CD8-positive, alpha-beta memory T cell (primary cell): ENCODE measurements at regions not wholly inside any gene's neighbourhood (a gene's known extent, or its start where the extent isn't known, plus 50 kb on each side); places are given as distances from the start of the nearest gene placed in this dataset.

Source experiments
- CTCF ChIA-PET: fragments of 350-600 bp; sonication (Branson Sonifier 250); formaldehyde crosslinking; loops from one replicate; lab custom pipeline; 2021; ENCODE audit warnings: antibody characterized with exemption; lab: Charles Lee
- POLR2A ChIA-PET: fragments of 350-600 bp; sonication (Branson Sonifier 250); formaldehyde crosslinking; loops from one replicate; lab custom pipeline; 2021; ENCODE audit warnings: antibody characterized with exemption; lab: Charles Lee
- DNase-seq, 5 donors: peaks; one replicate each; pipeline versions ENCODE4 v3.0.0 to v3.0.0-alpha.2; 2020 to 2022; ENCODE audit warnings: mixed read lengths in 1 of 5
- H3K27ac ChIP-seq: one replicate; pipeline ENCODE4 v1.7.0; 2013; ENCODE audit warnings: low read depth, mild to moderate bottlenecking, low read length, moderate library complexity
- H3K27me3 ChIP-seq: 2 replicates; pipeline ENCODE4 v1.7.0; 2013; ENCODE audit warnings: low read length, mild to moderate bottlenecking; ENCODE audit not compliant: insufficient read depth, poor library complexity, severe bottlenecking
- H3K36me3 ChIP-seq: 2 replicates; pipeline ENCODE4 v1.7.0; 2013; ENCODE audit warnings: mild to moderate bottlenecking, low read length, moderate library complexity; ENCODE audit not compliant: insufficient read depth
- H3K4me1 ChIP-seq: 2 replicates; pipeline ENCODE4 v1.7.0; 2013; ENCODE audit warnings: mild to moderate bottlenecking, low read length, moderate library complexity; ENCODE audit not compliant: insufficient read depth
- H3K4me3 ChIP-seq: 2 replicates; pipeline ENCODE4 v1.7.0; 2013; ENCODE audit warnings: mild to moderate bottlenecking, low read length
- H3K9me3 ChIP-seq: 2 replicates; pipeline ENCODE4 v1.7.0; 2013; ENCODE audit warnings: mild to moderate bottlenecking, low read length
- H3K27ac Mint-ChIP-seq, 8 donors: one replicate each; pipeline ENCODE4 v1.8.0; 2020 to 2021; ENCODE audit warnings: mixed read lengths in 8 of 8, mild to moderate bottlenecking in 6 of 8, inconsistent platforms in 3 of 8, moderate library complexity in 3 of 8
- H3K27me3 Mint-ChIP-seq, 2 donors: one replicate each; pipeline ENCODE4 v1.8.0; 2020 to 2021; ENCODE audit warnings: mixed read lengths in 2 of 2, mild to moderate bottlenecking in 1 of 2, moderate library complexity in 1 of 2
- H3K36me3 Mint-ChIP-seq, 3 donors: one replicate each; pipeline ENCODE4 v1.8.0; 2020 to 2021; ENCODE audit warnings: mixed read lengths in 3 of 3, inconsistent platforms in 1 of 3, mild to moderate bottlenecking in 1 of 3
- H3K4me1 Mint-ChIP-seq, 3 donors: one replicate each; pipeline ENCODE4 v1.8.0; 2020 to 2021; ENCODE audit warnings: mixed read lengths in 3 of 3, inconsistent platforms in 1 of 3, mild to moderate bottlenecking in 1 of 3
- H3K4me3 Mint-ChIP-seq, 7 donors: one replicate each; pipeline ENCODE4 v1.8.0; 2020 to 2021; ENCODE audit warnings: mixed read lengths in 7 of 7, mild to moderate bottlenecking in 6 of 7, moderate library complexity in 4 of 7, inconsistent platforms in 2 of 7
- H3K9me3 Mint-ChIP-seq, 5 donors: one replicate each; pipeline ENCODE4 v1.8.0; 2020 to 2022; ENCODE audit warnings: mixed read lengths in 5 of 5, mild to moderate bottlenecking in 3 of 5, moderate library complexity in 2 of 5, inconsistent platforms in 1 of 5

GRCh38 chr2:158742536-158742935 lies 52.6 kb upstream of the DAPL1 start:
- ChIA-PET CTCF (interaction anchor here (2.2 to 3.7 kb wide), 2 partner anchors 11 to 719 kb away, joined by 8 to 24 read pairs; no protein-coding TSS in a partner anchor), POLR2A (no interaction called here)
- H3K4me3 ChIP-seq, result no peak overlapping the region
- Mint-ChIP-seq H3K4me3 (no peak overlapping the region), H3K36me3 (no peaks in the 10 kb centered on the region), H3K27me3 (peaks cover 9 to 35% of the 10 kb centered on the region in 2 donors), H3K27ac (peak overlapping the region in 1 of 8 donors; percentile 55), H3K4me1 (no peaks in the 10 kb centered on the region), H3K9me3 (peaks cover 0 to 2% (median 0%) of the 10 kb centered on the region in 5 donors)
- no peak for DNase-seq
- H3K36me3 ChIP-seq, result no peaks in the 10 kb centered on the region
- H3K9me3 ChIP-seq, result no peaks in the 10 kb centered on the region
- no peak overlapping the region for H3K27ac ChIP-seq
- no peaks in the 10 kb centered on the region for H3K27me3 ChIP-seq
- H3K4me1 ChIP-seq, result no peaks in the 10 kb centered on the region

GRCh38 chr2:158743466-158743865 lies 51.7 kb upstream of the DAPL1 start:
- Histone ChIP-seq H3K4me1 (no peaks in the 10 kb centered on the region), H3K27ac (no peak overlapping the region), H3K27me3 (peaks cover 6% of the 10 kb centered on the region), H3K9me3 (no peaks in the 10 kb centered on the region), H3K36me3 (no peaks in the 10 kb centered on the region), H3K4me3 (no peak overlapping the region)
- ChIA-PET CTCF (interaction anchor here (2.2 to 3.7 kb wide), 2 partner anchors 11 to 720 kb away, joined by 8 to 24 read pairs; no protein-coding TSS in a partner anchor), POLR2A (no interaction called here)
- no peak overlapping the region for H3K27ac Mint-ChIP-seq
- peaks cover 9 to 38% of the 10 kb centered on the region in 2 donors for H3K27me3 Mint-ChIP-seq
- H3K9me3 Mint-ChIP-seq, result peaks cover 0 to 2% (median 0%) of the 10 kb centered on the region in 5 donors
- DNase-seq, result no peak
- no peaks in the 10 kb centered on the region for H3K36me3 Mint-ChIP-seq
- H3K4me3 Mint-ChIP-seq, result no peak overlapping the region
- no peaks in the 10 kb centered on the region for H3K4me1 Mint-ChIP-seq

DNA sequence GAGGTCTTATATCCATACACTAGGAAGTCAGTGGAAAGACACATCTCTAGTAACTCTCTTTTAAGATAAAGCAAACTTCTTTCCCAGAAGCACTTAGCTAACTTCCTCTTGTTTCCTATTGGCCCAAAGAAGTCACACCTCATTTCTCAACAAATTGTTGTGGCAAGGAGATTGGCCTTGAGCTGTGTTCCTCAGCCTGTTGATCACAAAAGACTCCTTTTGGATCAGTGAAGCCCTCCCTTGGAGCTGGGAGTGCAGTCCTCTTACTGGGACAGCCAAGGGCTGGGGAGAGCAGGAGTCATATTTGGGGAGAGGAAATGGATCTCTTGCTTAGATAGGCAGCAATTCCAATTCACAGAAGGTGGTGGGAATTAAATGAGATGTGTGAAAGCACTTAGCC lies 51.2 kb upstream of the DAPL1 start:
- Histone ChIP-seq H3K4me1 (no peaks in the 10 kb centered on the region), H3K36me3 (no peaks in the 10 kb centered on the region), H3K27me3 (peaks cover 7% of the 10 kb centered on the region), H3K9me3 (no peaks in the 10 kb centered on the region), H3K4me3 (no peak overlapping the region), H3K27ac (no peak overlapping the region)
- Mint-ChIP-seq H3K9me3 (peaks cover 0 to 2% (median 0%) of the 10 kb centered on the region in 5 donors), H3K4me1 (no peaks in the 10 kb centered on the region), H3K36me3 (no peaks in the 10 kb centered on the region), H3K27ac (no peak overlapping the region), H3K4me3 (no peak overlapping the region), H3K27me3 (peaks cover 9 to 38% of the 10 kb centered on the region in 2 donors)
- no peak for DNase-seq
- ChIA-PET CTCF (interaction anchor here (2.0 to 3.7 kb wide), 4 partner anchors 10 to 720 kb away, joined by 6 to 42 read pairs (median 16); no protein-coding TSS in a partner anchor), POLR2A (no interaction called here)

DNA sequence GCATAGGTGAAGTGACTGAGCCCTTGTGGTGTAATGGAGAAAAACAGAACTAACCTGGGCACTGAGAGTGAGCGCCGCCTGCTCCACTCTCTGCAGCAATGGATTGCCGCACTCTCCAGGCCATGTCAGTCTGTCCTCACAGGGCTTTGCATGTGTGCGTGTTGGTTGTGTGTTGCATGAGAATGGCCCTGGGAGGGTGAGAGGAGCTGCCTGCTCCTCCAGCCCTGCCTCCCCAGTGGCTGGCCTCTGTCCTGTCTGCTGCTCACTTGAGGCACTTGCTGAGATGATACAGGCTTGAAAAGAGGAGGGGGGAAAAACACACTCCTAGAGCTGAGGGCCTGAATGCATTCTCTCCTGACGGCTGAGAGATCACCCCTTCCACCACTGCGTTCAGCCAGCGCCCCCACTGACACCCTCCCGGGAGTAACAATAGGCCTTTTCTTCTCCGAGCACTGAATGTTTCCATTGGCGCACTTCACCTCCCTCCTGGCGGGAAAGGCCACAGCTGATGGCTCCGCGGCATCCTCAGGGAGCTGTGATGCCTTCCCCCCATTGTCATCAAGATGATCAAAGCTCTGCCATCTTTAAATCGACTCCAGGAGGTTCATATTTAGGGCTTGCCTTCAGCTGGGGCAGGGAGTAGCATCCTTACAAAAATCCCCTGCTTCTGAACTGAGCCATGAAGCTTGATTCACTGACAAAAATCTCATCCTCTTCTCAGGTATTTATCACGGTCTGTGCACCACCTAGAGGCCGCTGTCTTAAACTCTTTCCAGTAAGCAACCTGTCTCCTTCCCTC lies 49.9 kb upstream of the DAPL1 start:
- peaks cover 7% of the 10 kb centered on the region for H3K27me3 ChIP-seq
- no peak overlapping the region for H3K27ac Mint-ChIP-seq
- H3K4me1 Mint-ChIP-seq, result no peaks in the 10 kb centered on the region
- CTCF ChIA-PET, result interaction anchor here (0.7 to 3.7 kb wide), 5 partner anchors 9 to 720 kb away, joined by 3 to 42 read pairs (median 7); no protein-coding TSS in a partner anchor
- H3K4me1 ChIP-seq, result no peaks in the 10 kb centered on the region
- POLR2A ChIA-PET, result no interaction called here
- H3K36me3 Mint-ChIP-seq, result no peaks in the 10 kb centered on the region
- H3K27me3 Mint-ChIP-seq, result peaks cover 9 to 46% of the 10 kb centered on the region in 2 donors
- H3K9me3 Mint-ChIP-seq, result peaks cover 0 to 2% (median 0%) of the 10 kb centered on the region in 5 donors
- no peak overlapping the region for H3K4me3 ChIP-seq
- H3K27ac ChIP-seq, result no peak overlapping the region
- no peaks in the 10 kb centered on the region for H3K9me3 ChIP-seq
- H3K36me3 ChIP-seq, result no peaks in the 10 kb centered on the region
- H3K4me3 Mint-ChIP-seq, result no peak overlapping the region
- peak in 2 of 5 donors; percentile 14 to 24 for DNase-seq
